HEK293T (cell line): ENCODE measurements at regions not wholly inside any gene's neighbourhood (a gene's known extent, or its start where the extent isn't known, plus 50 kb on each side); places are given as distances from the start of the nearest gene placed in this dataset.

ENCODE experiments used
- BHLHE40 ChIP-seq: fragments of 450-650 bp; IDR thresholded peaks from 2 replicates; pipeline ENCODE4 v1.6.1; 2016; ENCODE audit warnings: mild to moderate bottlenecking, moderate library complexity, borderline replicate concordance
- FOXA1 ChIP-seq: fragments of 450-650 bp; IDR thresholded peaks from 2 replicates; pipeline ENCODE4 v1.6.1; 2016; ENCODE audit warnings: mild to moderate bottlenecking
- FOXM1 ChIP-seq: fragments of 450-650 bp; IDR thresholded peaks from 2 replicates; pipeline ENCODE4 v1.6.1; 2017; ENCODE audit warnings: mild to moderate bottlenecking, borderline replicate concordance
- LEF1 ChIP-seq: fragments of 450-650 bp; IDR thresholded peaks from 2 replicates; pipeline ENCODE4 v1.6.1; 2017; ENCODE audit warnings: mild to moderate bottlenecking, borderline replicate concordance
- NFRKB ChIP-seq: fragments of 450-650 bp; IDR thresholded peaks from 2 replicates; pipeline ENCODE4 v1.6.1; 2016; ENCODE audit warnings: mild to moderate bottlenecking, moderate library complexity
- SP1 ChIP-seq: fragments of 450-650 bp; IDR thresholded peaks from 2 replicates; pipeline ENCODE4 v1.6.1; 2017
- SUZ12 ChIP-seq: fragments of 450-650 bp; IDR thresholded peaks from 2 replicates; pipeline ENCODE4 v1.6.1; 2016; ENCODE audit warnings: mild to moderate bottlenecking

DNA sequence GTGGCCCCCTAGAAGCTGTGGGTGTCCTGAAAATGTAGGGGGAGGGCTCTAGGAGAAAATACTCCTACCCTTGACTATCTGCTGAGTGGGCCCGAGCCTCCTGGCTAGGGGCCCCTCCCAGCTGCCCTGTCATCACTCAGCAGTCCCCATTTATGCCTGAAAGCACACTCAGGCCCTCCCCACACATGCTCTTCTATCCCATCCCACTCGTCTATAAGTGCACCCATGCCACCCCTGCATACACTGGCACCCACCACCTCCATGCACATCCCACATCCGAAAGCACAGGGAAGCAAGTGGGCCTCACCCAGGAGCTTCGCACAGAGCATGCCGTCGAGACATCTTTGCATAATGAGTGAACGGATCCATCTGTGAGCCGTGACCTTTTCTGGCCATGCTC is 80.4 kb upstream of the POU3F1 start:
- no peak for TF ChIP-seq NFRKB
- TF ChIP-seq LEF1 = no peak
- TF ChIP-seq BHLHE40 = no peak
- no peak for TF ChIP-seq SP1
- no peak for TF ChIP-seq FOXA1
- TF ChIP-seq SUZ12 = no peak
- no peak for TF ChIP-seq FOXM1
